Cardiac muscle cell (in vitro differentiated cells and primary cell): ENCODE measurements at regions not wholly inside any gene's neighbourhood (a gene's known extent, or its start where the extent isn't known, plus 50 kb on each side); places are given as distances from the start of the nearest gene placed in this dataset.

ENCODE experiments used
- DNase-seq, 2 donors: peaks; one replicate each; pipeline versions ENCODE4 v3.0.0 to v3.0.0-alpha.2; 2010 to 2017; ENCODE audit warnings: low read depth in 1 of 2, low spot score in 1 of 2
- H3K27ac ChIP-seq: fragments of 200-600 bp; sonication (generic); 2 replicates; pipeline ENCODE4 v1.5.1; 2016
- H3K27me3 ChIP-seq: fragments of 200-600 bp; sonication (generic); 2 replicates; pipeline ENCODE4 v1.6.0; 2016; ENCODE audit warnings: control low read depth
- H3K36me3 ChIP-seq: fragments of 200-600 bp; sonication (generic); 2 replicates; pipeline ENCODE4 v1.5.1; 2016; ENCODE audit warnings: control low read depth
- H3K4me1 ChIP-seq: fragments of 200-600 bp; sonication (generic); 2 replicates; pipeline ENCODE4 v1.8.1; 2017; ENCODE audit warnings: low read depth, mild to moderate bottlenecking, mixed run types
- H3K4me3 ChIP-seq: fragments of 200-600 bp; sonication (generic); 2 replicates; pipeline ENCODE4 v1.5.1; 2016; ENCODE audit warnings: mild to moderate bottlenecking
- H3K9me3 ChIP-seq: fragments of 200-600 bp; sonication (generic); 2 replicates; pipeline ENCODE4 v1.5.1; 2017; ENCODE audit warnings: low read depth, mild to moderate bottlenecking, control low read depth
- CTCF ChIP-seq: IDR thresholded peaks from 2 replicates; pipeline ENCODE4 v1.5.1; 2012; ENCODE audit warnings: low read depth, mild to moderate bottlenecking, low read length

DNA sequence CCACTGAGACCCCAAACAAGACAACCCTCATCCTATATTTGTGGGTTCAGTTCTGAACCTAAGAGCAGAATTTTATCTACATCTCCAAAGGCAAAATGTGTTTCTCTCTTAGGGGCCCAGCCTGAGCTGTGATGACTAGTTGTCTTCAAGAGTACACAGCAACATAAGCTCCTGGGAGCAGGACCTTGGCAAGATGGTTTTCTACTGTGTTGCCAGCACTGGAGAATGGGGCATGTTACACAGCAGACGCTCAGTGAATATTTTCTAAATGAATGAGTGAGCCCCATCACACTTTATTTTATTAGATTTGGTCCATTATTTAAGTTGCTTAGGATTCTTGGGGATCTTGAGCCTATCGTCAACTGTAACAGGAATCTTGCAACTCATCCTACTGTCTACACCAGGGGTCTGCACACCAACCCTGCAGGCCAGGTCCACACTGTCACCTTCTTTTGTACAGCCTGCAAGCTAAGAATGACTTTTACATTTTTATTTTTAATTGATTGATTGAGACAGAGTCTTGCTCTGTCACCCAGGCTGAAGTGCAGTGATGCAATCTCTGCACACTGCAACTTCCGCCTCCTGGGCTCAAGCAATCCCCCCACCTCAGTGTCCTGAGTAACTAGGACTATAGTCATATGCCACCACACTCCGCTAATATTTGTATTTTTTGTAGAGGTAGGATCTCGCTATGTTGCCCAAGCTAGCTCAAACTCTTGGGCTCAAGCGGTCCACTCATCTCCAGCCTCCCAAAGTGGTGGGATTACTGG lies 347.1 kb downstream of the FGFR2 start:
- H3K4me3 ChIP-seq: no peak overlapping the region
- no peaks in the 10 kb centered on the region for H3K9me3 ChIP-seq
- no peaks in the 10 kb centered on the region for H3K36me3 ChIP-seq
- no peaks in the 10 kb centered on the region for H3K4me1 ChIP-seq
- no peak overlapping the region for H3K27ac ChIP-seq
- no peak for DNase-seq
- no peaks in the 10 kb centered on the region for H3K27me3 ChIP-seq
- TF ChIP-seq CTCF: no peak

GRCh38 chr10:121252756-121253155 lies 345.5 kb downstream of the FGFR2 start:
- H3K36me3 ChIP-seq: no peaks in the 10 kb centered on the region
- DNase-seq: no peak
- no peaks in the 10 kb centered on the region for H3K4me1 ChIP-seq
- no peaks in the 10 kb centered on the region for H3K27me3 ChIP-seq
- no peak overlapping the region for H3K4me3 ChIP-seq
- TF ChIP-seq CTCF: no peak
- H3K27ac ChIP-seq: no peak overlapping the region
- H3K9me3 ChIP-seq: no peaks in the 10 kb centered on the region

- no peak for TF ChIP-seq CTCF
- H3K27ac ChIP-seq: no peak overlapping the region
- H3K4me1 ChIP-seq: peaks cover 6% of the 10 kb centered on the region
- DNase-seq: no peak
- no peaks in the 10 kb centered on the region for H3K9me3 ChIP-seq
- no peaks in the 10 kb centered on the region for H3K27me3 ChIP-seq
- H3K4me3 ChIP-seq: no peak overlapping the region
- no peaks in the 10 kb centered on the region for H3K36me3 ChIP-seq
These were observed 337.9 kb downstream of the FGFR2 start for GRCh38 chr10:121260377-121260776.

DNA sequence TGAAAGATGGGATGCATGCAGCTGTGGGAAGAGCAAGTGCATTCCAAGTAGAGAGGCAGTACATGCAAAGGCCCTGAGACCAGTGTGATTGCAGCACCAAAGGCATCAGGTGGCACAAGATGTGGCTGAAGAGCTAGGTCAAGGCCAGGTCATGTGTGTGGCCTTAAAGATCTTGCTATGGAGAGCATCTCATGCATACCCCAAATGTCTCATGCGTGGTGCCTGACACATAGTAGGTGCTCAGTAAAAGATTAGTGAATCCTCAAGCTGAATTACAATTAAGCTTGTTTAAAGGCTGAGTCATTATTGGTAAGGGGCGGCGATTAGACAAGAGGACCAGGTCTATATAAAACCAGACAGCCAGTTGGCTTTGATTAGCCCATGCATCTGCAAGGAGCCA lies 336.6 kb downstream of the FGFR2 start:
- H3K4me1 ChIP-seq: peaks cover 9% of the 10 kb centered on the region
- no peak overlapping the region for H3K4me3 ChIP-seq
- no peak for DNase-seq
- no peaks in the 10 kb centered on the region for H3K9me3 ChIP-seq
- TF ChIP-seq CTCF: no peak
- H3K27me3 ChIP-seq: no peaks in the 10 kb centered on the region
- no peaks in the 10 kb centered on the region for H3K36me3 ChIP-seq
- no peak overlapping the region for H3K27ac ChIP-seq

DNA sequence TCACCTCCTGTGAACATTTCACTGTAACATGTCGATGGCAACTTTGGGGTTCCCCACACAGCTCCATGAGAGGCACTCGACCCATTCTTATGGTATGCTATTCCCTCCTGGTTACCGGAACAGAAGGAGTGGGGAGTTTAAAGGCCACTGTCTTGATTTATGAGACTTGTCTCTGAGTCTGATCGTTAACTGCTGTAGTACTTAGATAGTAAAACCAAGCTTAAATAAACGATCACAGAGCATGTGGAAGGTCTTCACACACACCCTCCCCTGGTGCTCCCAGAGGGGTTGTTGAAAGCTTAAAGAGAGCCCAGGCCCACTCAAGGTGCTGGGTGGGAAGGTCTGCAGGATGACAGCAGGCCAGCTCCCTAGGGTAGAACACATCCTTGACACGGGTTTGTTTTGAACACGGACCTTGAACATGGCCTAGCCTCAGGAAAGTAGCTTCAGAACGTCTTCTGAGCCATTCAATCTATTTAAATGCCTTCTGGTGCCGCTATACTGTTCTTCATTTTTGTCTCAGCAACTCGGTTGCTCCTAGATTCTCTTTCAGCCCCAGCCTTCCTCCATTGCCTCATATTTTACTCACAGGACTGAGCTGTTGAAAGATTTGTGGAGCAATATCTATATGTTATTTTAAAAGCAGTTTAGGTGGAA lies 335.3 kb downstream of the FGFR2 start:
- H3K9me3 ChIP-seq: no peaks in the 10 kb centered on the region
- H3K4me3 ChIP-seq: no peak overlapping the region
- no peak for DNase-seq
- no peak overlapping the region for H3K27ac ChIP-seq
- no peak for TF ChIP-seq CTCF
- H3K36me3 ChIP-seq: no peaks in the 10 kb centered on the region
- peaks cover 9% of the 10 kb centered on the region for H3K4me1 ChIP-seq
- H3K27me3 ChIP-seq: no peaks in the 10 kb centered on the region
